Skeletal muscle satellite cell (primary cell): ENCODE measurements at regions not wholly inside any gene's neighbourhood (a gene's known extent, or its start where the extent isn't known, plus 50 kb on each side); places are given as distances from the start of the nearest gene placed in this dataset.
"Not testable (repeated sequence)": the region's sequence is repeated elsewhere in the genome, so short reads cannot be mapped to it uniquely, and the experiment has no call there.

Source experiments
- H3K27me3 ChIP-seq: 2 replicates; pipeline ENCODE4 v1.7.0; 2013; ENCODE audit warnings: low read length; ENCODE audit not compliant: control insufficient read depth, insufficient read depth
- H3K36me3 ChIP-seq: 2 replicates; pipeline ENCODE4 v1.7.0; 2013; ENCODE audit warnings: mild to moderate bottlenecking, control low read depth, low read length; ENCODE audit not compliant: insufficient read depth
- H3K4me1 ChIP-seq: 2 replicates; pipeline ENCODE4 v1.7.0; 2013; ENCODE audit warnings: low read length; ENCODE audit not compliant: control insufficient read depth, insufficient read depth
- H3K4me2 ChIP-seq: 2 replicates; pipeline ENCODE4 v1.7.0; 2013; ENCODE audit warnings: mild to moderate bottlenecking, low read length
- H3K4me3 ChIP-seq: 2 replicates; pipeline ENCODE4 v1.7.0; 2013; ENCODE audit warnings: low read length
- H3K9ac ChIP-seq: 2 replicates; pipeline ENCODE4 v1.7.0; 2013; ENCODE audit warnings: mild to moderate bottlenecking, low read depth, low read length, moderate library complexity
- H3K9me3 ChIP-seq: replicated peaks from 2 replicates; pipeline ENCODE4 v1.7.0; 2013; ENCODE audit warnings: mild to moderate bottlenecking, control low read depth, low read length

GRCh38 chr2:109693292-109693691 is 79.1 kb downstream of the SOWAHC start:
- H3K9ac ChIP-seq, H3K4me2 ChIP-seq, H3K4me3 ChIP-seq, H3K4me1 ChIP-seq, H3K36me3 ChIP-seq, H3K9me3 ChIP-seq: not testable (repeated sequence)
- H3K27me3 ChIP-seq = peaks cover 46% of the 10 kb centered on the region

- no peak overlapping the region for H3K9ac ChIP-seq
- H3K27me3 ChIP-seq = peaks cover 52% of the 10 kb centered on the region
- H3K4me2 ChIP-seq = no peak overlapping the region
- H3K9me3 ChIP-seq = no peaks in the 10 kb centered on the region
- H3K4me1 ChIP-seq = peaks cover 3% of the 10 kb centered on the region
- no peak overlapping the region for H3K4me3 ChIP-seq
- no peaks in the 10 kb centered on the region for H3K36me3 ChIP-seq
Observed at GRCh38 chr2:109694190-109694589, 80.0 kb downstream of the SOWAHC start.

- Histone ChIP-seq H3K4me3 (no peak overlapping the region), H3K36me3 (no peaks in the 10 kb centered on the region), H3K9ac (no peak overlapping the region)
Observed at GRCh38 chr2:109695290-109695689, 81.1 kb downstream of the SOWAHC start.

GRCh38 chr2:109699646-109700045 is 85.5 kb downstream of the SOWAHC start:
- no peak overlapping the region for H3K4me2 ChIP-seq
- H3K4me3 ChIP-seq = no peak overlapping the region
- H3K27me3 ChIP-seq = peaks cover 65% of the 10 kb centered on the region
- no peaks in the 10 kb centered on the region for H3K36me3 ChIP-seq
- H3K9ac ChIP-seq = no peak overlapping the region
- H3K4me1 ChIP-seq = no peaks in the 10 kb centered on the region
- no peaks in the 10 kb centered on the region for H3K9me3 ChIP-seq

More at GRCh38 chr2:109695290-109695689, 81.1 kb downstream of the SOWAHC start:
- no peaks in the 10 kb centered on the region for H3K9me3 ChIP-seq
- H3K4me1 ChIP-seq = peaks cover 3% of the 10 kb centered on the region
- peaks cover 51% of the 10 kb centered on the region for H3K27me3 ChIP-seq
- H3K4me2 ChIP-seq = no peak overlapping the region

GRCh38 chr2:109700680-109701274 is 86.6 kb downstream of the SOWAHC start:
- no peak overlapping the region for H3K9ac ChIP-seq
- no peak overlapping the region for H3K4me2 ChIP-seq
- no peaks in the 10 kb centered on the region for H3K36me3 ChIP-seq
- H3K4me1 ChIP-seq = no peaks in the 10 kb centered on the region
- H3K27me3 ChIP-seq = peaks cover 55% of the 10 kb centered on the region
- H3K9me3 ChIP-seq = no peaks in the 10 kb centered on the region
- no peak overlapping the region for H3K4me3 ChIP-seq

GRCh38 chr2:109701362-109701761 is 87.2 kb downstream of the SOWAHC start:
- H3K4me2 ChIP-seq = no peak overlapping the region
- H3K4me1 ChIP-seq = no peaks in the 10 kb centered on the region
- peaks cover 57% of the 10 kb centered on the region for H3K27me3 ChIP-seq
- no peak overlapping the region for H3K9ac ChIP-seq
- no peaks in the 10 kb centered on the region for H3K9me3 ChIP-seq
- H3K36me3 ChIP-seq = no peaks in the 10 kb centered on the region
- H3K4me3 ChIP-seq = no peak overlapping the region

- H3K4me1 ChIP-seq = no peaks in the 10 kb centered on the region
- H3K36me3 ChIP-seq = no peaks in the 10 kb centered on the region
- H3K9me3 ChIP-seq = no peaks in the 10 kb centered on the region
- peaks cover 60% of the 10 kb centered on the region for H3K27me3 ChIP-seq
- no peak overlapping the region for H3K4me3 ChIP-seq
- H3K9ac ChIP-seq = no peak overlapping the region
- H3K4me2 ChIP-seq = no peak overlapping the region
Observed at GRCh38 chr2:109702250-109702985, 88.3 kb downstream of the SOWAHC start.

GRCh38 chr2:109703077-109703476 is 88.9 kb downstream of the SOWAHC start:
- Histone ChIP-seq H3K4me2 (no peak overlapping the region), H3K27me3 (peaks cover 65% of the 10 kb centered on the region), H3K4me1 (no peaks in the 10 kb centered on the region), H3K9me3 (no peaks in the 10 kb centered on the region), H3K4me3 (no peak overlapping the region), H3K36me3 (no peaks in the 10 kb centered on the region), H3K9ac (no peak overlapping the region)

- peaks cover 63% of the 10 kb centered on the region for H3K27me3 ChIP-seq
- no peak overlapping the region for H3K4me2 ChIP-seq
- no peaks in the 10 kb centered on the region for H3K4me1 ChIP-seq
- H3K4me3 ChIP-seq = no peak overlapping the region
- no peaks in the 10 kb centered on the region for H3K9me3 ChIP-seq
- H3K9ac ChIP-seq = no peak overlapping the region
- H3K36me3 ChIP-seq = no peaks in the 10 kb centered on the region
Observed at GRCh38 chr2:109703798-109704197, 89.6 kb downstream of the SOWAHC start.

- Histone ChIP-seq H3K4me1 (no peaks in the 10 kb centered on the region), H3K9ac (no peak overlapping the region), H3K27me3 (peaks cover 41% of the 10 kb centered on the region), H3K4me3 (no peak overlapping the region), H3K9me3 (no peaks in the 10 kb centered on the region), H3K4me2 (no peak overlapping the region), H3K36me3 (no peaks in the 10 kb centered on the region)
Observed at GRCh38 chr2:109707281-109708147, 86.6 kb upstream of the RGPD5 start.

GRCh38 chr2:109710505-109711229 is 83.4 kb upstream of the RGPD5 start:
- Histone ChIP-seq H3K4me1 (no peaks in the 10 kb centered on the region), H3K4me2 (no peak overlapping the region), H3K9ac (no peak overlapping the region), H3K27me3 (peaks cover 51% of the 10 kb centered on the region), H3K9me3 (no peaks in the 10 kb centered on the region), H3K4me3 (no peak overlapping the region), H3K36me3 (no peaks in the 10 kb centered on the region)
